Muscle layer of colon (tissue), 2 donors: ENCODE measurements at regions not wholly inside any gene's neighbourhood (a gene's known extent, or its start where the extent isn't known, plus 50 kb on each side); places are given as distances from the start of the nearest gene placed in this dataset.

Experiments used
- H3K27ac ChIP-seq: one replicate; pipeline ENCODE4 v1.7.0; 2013; ENCODE audit warnings: low read depth, mild to moderate bottlenecking, low read length, moderate library complexity
- H3K27me3 ChIP-seq, 2 donors: one replicate each; pipeline ENCODE4 v1.7.0; 2013; ENCODE audit warnings: low read length in 2 of 2, mild to moderate bottlenecking in 2 of 2; ENCODE audit not compliant: insufficient read depth in 2 of 2, control insufficient read depth in 1 of 2
- H3K36me3 ChIP-seq: one replicate; pipeline ENCODE4 v1.7.0; 2013; ENCODE audit warnings: mild to moderate bottlenecking, low read length; ENCODE audit not compliant: insufficient read depth
- H3K4me1 ChIP-seq: one replicate; pipeline ENCODE4 v1.7.0; 2013; ENCODE audit warnings: mild to moderate bottlenecking, low read length; ENCODE audit not compliant: insufficient read depth
- H3K4me3 ChIP-seq, 2 donors: one replicate each; pipeline ENCODE4 v1.7.0; 2013; ENCODE audit warnings: low read length in 2 of 2, low read depth in 1 of 2, mild to moderate bottlenecking in 1 of 2, moderate library complexity in 1 of 2
- H3K9ac ChIP-seq: one replicate; pipeline ENCODE4 v1.7.0; 2013; ENCODE audit warnings: low read length
- H3K9me3 ChIP-seq: one replicate; pipeline ENCODE4 v1.7.0; 2013; ENCODE audit warnings: mild to moderate bottlenecking, low read length
- donor health status: abdominal sarcoma.
- donor health status: Adenocarcinoma of cecum.

- Histone ChIP-seq H3K9ac (no peak overlapping the region), H3K27me3 (no peaks in the 10 kb centered on the region), H3K4me1 (no peaks in the 10 kb centered on the region), H3K4me3 (no peak overlapping the region), H3K27ac (no peak overlapping the region), H3K9me3 (no peaks in the 10 kb centered on the region), H3K36me3 (no peaks in the 10 kb centered on the region)
Measured at GRCh38 chr2:106941372-106941993, 55.5 kb upstream of the ST6GAL2 start.

- Histone ChIP-seq H3K27ac (no peak overlapping the region), H3K36me3 (no peaks in the 10 kb centered on the region), H3K4me3 (no peak overlapping the region), H3K9me3 (no peaks in the 10 kb centered on the region), H3K27me3 (no peaks in the 10 kb centered on the region), H3K4me1 (no peaks in the 10 kb centered on the region), H3K9ac (no peak overlapping the region)
Measured at GRCh38 chr2:106943468-106944200, 57.7 kb upstream of the ST6GAL2 start.

DNA sequence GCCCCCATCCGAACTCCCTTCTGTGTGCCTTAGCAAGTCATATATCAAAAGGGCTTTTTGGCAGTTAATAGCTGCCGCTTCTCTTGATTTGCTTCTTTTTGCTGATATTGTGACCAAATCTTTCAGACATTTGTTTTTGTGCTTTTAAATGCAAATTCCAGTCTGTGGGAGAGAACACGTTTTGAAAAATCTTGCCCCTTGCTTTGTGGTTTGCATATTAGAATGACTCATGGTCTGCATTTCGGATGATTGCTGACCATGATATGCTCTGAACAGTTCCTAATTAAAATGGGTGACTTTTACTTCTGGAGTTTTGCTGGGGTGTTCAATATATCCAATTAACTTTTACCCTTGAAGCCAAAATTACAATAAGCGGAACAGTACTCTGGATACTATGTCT is 58.2 kb upstream of the ST6GAL2 start:
- no peaks in the 10 kb centered on the region for H3K9me3 ChIP-seq
- no peaks in the 10 kb centered on the region for H3K4me1 ChIP-seq
- H3K9ac ChIP-seq = no peak overlapping the region
- H3K4me3 ChIP-seq = no peak overlapping the region
- H3K36me3 ChIP-seq = no peaks in the 10 kb centered on the region
- H3K27me3 ChIP-seq = no peaks in the 10 kb centered on the region
- H3K27ac ChIP-seq = no peak overlapping the region

DNA sequence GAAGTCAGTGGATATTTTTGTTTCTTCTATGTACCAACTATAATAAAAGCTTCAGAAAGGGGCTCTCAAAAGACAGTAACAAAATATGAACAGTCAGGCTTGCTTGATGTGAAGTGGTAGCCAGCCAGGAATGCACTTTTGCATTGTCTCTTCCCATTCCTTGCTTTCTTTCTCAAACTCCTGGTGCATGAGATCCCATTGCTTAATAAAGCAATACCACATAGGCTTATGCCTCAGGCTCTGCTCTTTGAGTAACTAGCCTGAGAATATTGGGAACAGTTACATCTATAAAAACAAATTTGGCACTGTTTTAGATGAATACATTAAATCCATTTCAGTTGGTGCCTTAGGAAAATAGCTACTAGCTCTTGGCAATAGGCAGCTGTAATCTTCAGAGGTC is 62.6 kb upstream of the ST6GAL2 start:
- H3K4me3 ChIP-seq = no peak overlapping the region
- H3K36me3 ChIP-seq = no peaks in the 10 kb centered on the region
- H3K9me3 ChIP-seq = no peaks in the 10 kb centered on the region
- H3K4me1 ChIP-seq = no peaks in the 10 kb centered on the region
- H3K27ac ChIP-seq = no peak overlapping the region
- no peaks in the 10 kb centered on the region for H3K27me3 ChIP-seq
- H3K9ac ChIP-seq = no peak overlapping the region

GRCh38 chr2:106953236-106953635 is 67.3 kb upstream of the ST6GAL2 start:
- H3K4me3 ChIP-seq = no peak overlapping the region
- no peaks in the 10 kb centered on the region for H3K27me3 ChIP-seq
- no peaks in the 10 kb centered on the region for H3K36me3 ChIP-seq
- H3K4me1 ChIP-seq = no peaks in the 10 kb centered on the region
- H3K9me3 ChIP-seq = no peaks in the 10 kb centered on the region
- no peak overlapping the region for H3K27ac ChIP-seq
- no peak overlapping the region for H3K9ac ChIP-seq

- H3K9me3 ChIP-seq = no peaks in the 10 kb centered on the region
- no peaks in the 10 kb centered on the region for H3K36me3 ChIP-seq
- no peak overlapping the region for H3K9ac ChIP-seq
- no peak overlapping the region for H3K4me3 ChIP-seq
- no peaks in the 10 kb centered on the region for H3K27me3 ChIP-seq
- H3K27ac ChIP-seq = no peak overlapping the region
- no peaks in the 10 kb centered on the region for H3K4me1 ChIP-seq
Measured at GRCh38 chr2:106953779-106954178, 67.8 kb upstream of the ST6GAL2 start.

DNA sequence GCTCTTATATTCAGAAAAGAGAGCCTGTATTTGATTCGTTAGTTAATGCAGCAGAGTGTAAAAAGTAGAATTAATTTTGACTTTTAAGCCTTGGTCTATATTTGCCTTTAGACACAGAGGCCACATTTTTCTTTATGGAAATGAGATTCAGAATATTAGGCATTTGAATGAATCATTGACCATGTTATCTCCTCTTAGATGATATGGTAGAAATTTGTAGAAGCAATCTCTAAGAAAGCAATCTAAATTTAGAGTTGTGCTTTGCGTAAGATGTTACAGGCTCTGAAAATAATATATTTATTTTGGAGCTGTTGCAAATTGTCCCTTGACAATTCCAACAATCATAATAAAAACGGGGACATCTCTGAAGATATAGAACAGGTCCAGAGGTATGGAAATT is 68.3 kb upstream of the ST6GAL2 start:
- Histone ChIP-seq H3K27me3 (no peaks in the 10 kb centered on the region), H3K4me1 (no peaks in the 10 kb centered on the region), H3K27ac (no peak overlapping the region), H3K9ac (no peak overlapping the region), H3K9me3 (no peaks in the 10 kb centered on the region), H3K4me3 (no peak overlapping the region), H3K36me3 (no peaks in the 10 kb centered on the region)

GRCh38 chr2:106956416-106956815 is 70.4 kb upstream of the ST6GAL2 start:
- Histone ChIP-seq H3K4me1 (no peaks in the 10 kb centered on the region), H3K9ac (no peak overlapping the region), H3K27me3 (no peaks in the 10 kb centered on the region), H3K27ac (no peak overlapping the region), H3K9me3 (no peaks in the 10 kb centered on the region), H3K4me3 (no peak overlapping the region), H3K36me3 (no peaks in the 10 kb centered on the region)

DNA sequence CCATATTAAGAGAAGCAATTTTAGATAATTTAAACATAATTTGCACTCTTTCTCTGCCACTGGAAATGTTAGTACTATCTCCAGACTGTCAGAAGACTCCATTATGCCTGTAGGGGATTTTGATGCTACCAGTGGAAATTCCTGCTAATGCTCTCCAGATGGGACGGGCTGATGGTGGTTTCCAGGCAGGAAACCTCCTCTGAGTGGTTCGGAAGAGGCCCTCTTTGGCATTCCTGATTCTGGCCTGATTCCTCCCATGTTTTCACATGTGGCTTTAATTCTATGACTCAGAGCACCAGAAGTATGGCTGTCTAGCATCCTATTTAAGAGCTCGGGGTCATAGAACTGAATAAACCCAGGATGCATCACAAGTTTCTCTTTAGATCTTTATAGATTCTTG is 70.9 kb upstream of the ST6GAL2 start:
- no peak overlapping the region for H3K9ac ChIP-seq
- H3K27ac ChIP-seq = no peak overlapping the region
- H3K4me1 ChIP-seq = no peaks in the 10 kb centered on the region

GRCh38 chr2:106959975-106960682 is 74.2 kb upstream of the ST6GAL2 start:
- Histone ChIP-seq H3K27me3 (no peaks in the 10 kb centered on the region), H3K9ac (no peak overlapping the region), H3K9me3 (no peaks in the 10 kb centered on the region), H3K4me1 (no peaks in the 10 kb centered on the region), H3K36me3 (no peaks in the 10 kb centered on the region), H3K4me3 (no peak overlapping the region), H3K27ac (no peak overlapping the region)

More for the DNA sequence above, 70.9 kb upstream of the ST6GAL2 start:
- Histone ChIP-seq H3K4me3 (no peak overlapping the region), H3K36me3 (no peaks in the 10 kb centered on the region), H3K27me3 (no peaks in the 10 kb centered on the region), H3K9me3 (no peaks in the 10 kb centered on the region)

DNA sequence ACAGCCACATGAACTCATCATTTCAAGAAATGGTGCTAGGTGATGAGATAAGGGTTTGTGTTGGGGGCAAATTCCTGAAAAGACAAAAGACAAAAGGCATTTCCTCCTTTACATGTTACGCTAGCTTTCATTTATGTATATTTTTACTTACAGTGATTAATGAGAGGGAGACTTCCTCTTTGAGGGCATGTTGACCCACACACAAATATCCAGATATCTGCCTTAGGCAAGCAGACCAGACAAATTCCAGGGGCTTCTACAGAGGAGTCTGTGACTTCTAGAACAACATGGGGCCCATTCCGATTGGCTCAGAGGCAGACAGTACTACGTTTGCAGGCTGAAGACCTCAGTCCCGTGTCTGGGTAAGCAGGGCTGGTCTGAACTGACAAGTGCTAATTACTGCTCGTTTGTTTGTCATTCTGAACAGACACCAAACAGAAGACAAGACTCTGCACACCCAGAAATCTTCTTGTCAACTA is 74.8 kb upstream of the ST6GAL2 start:
- Histone ChIP-seq H3K27me3 (no peaks in the 10 kb centered on the region), H3K9me3 (no peaks in the 10 kb centered on the region), H3K4me1 (no peaks in the 10 kb centered on the region), H3K27ac (no peak overlapping the region), H3K4me3 (no peak overlapping the region), H3K36me3 (no peaks in the 10 kb centered on the region), H3K9ac (no peak overlapping the region)
